AG20443 (cell line): ENCODE measurements at regions not wholly inside any gene's neighbourhood (a gene's known extent, or its start where the extent isn't known, plus 50 kb on each side); places are given as distances from the start of the nearest gene placed in this dataset.

Source experiments
- DNase-seq: peaks from one replicate; pipeline ENCODE4 v3.0.0; 2012; ENCODE audit warnings: low spot score, mixed read lengths

- DNase-seq: no peak
Observed at GRCh38 chr2:760001-760400, 82.8 kb upstream of the TMEM18 start.

- no peak for DNase-seq
Observed at GRCh38 chr2:758073-758820, 81.0 kb upstream of the TMEM18 start.

- DNase-seq: no peak
Observed at GRCh38 chr2:753123-753522, 75.9 kb upstream of the TMEM18 start.

GRCh38 chr2:751474-751873, 74.3 kb upstream of the TMEM18 start:
- DNase-seq: no peak

- no peak for DNase-seq
Observed at GRCh38 chr2:750628-751027, 73.4 kb upstream of the TMEM18 start.

GRCh38 chr2:747762-748351, 70.7 kb upstream of the TMEM18 start:
- no peak for DNase-seq

- no peak for DNase-seq
Observed at GRCh38 chr2:746697-747096, 69.5 kb upstream of the TMEM18 start.

GRCh38 chr2:744088-744487, 66.9 kb upstream of the TMEM18 start:
- DNase-seq: no peak

- DNase-seq: no peak
Observed at GRCh38 chr2:742221-742620, 65.0 kb upstream of the TMEM18 start.

GRCh38 chr2:741195-741496, 63.9 kb upstream of the TMEM18 start:
- no peak for DNase-seq

- DNase-seq: peak; percentile 88
Observed at GRCh38 chr2:740322-741194, 63.4 kb upstream of the TMEM18 start.

GRCh38 chr2:739864-740321, 62.7 kb upstream of the TMEM18 start:
- peak; percentile 72 for DNase-seq

- DNase-seq: no peak
Observed at GRCh38 chr2:736939-737338, 59.7 kb upstream of the TMEM18 start.

GRCh38 chr2:735670-736218, 58.5 kb upstream of the TMEM18 start:
- DNase-seq: no peak

- no peak for DNase-seq
Observed at GRCh38 chr2:734496-734895, 57.3 kb upstream of the TMEM18 start.

- no peak for DNase-seq
Observed at GRCh38 chr2:733495-733894, 56.3 kb upstream of the TMEM18 start.

GRCh38 chr2:733001-733400, 55.8 kb upstream of the TMEM18 start:
- no peak for DNase-seq

GRCh38 chr2:731711-732110, 54.5 kb upstream of the TMEM18 start:
- DNase-seq: no peak

GRCh38 chr2:729376-729861, 52.2 kb upstream of the TMEM18 start:
- no peak for DNase-seq

- no peak for DNase-seq
Observed at GRCh38 chr2:728165-728564, 51.0 kb upstream of the TMEM18 start.

- DNase-seq: no peak
Observed at GRCh38 chr2:727071-727470, 49.9 kb upstream of the TMEM18 start.
